GM18868 (cell line): ENCODE measurements at regions not wholly inside any gene's neighbourhood (a gene's known extent, or its start where the extent isn't known, plus 50 kb on each side); places are given as distances from the start of the nearest gene placed in this dataset.
"Not testable (repeated sequence)": the region's sequence is repeated elsewhere in the genome, so short reads cannot be mapped to it uniquely, and the experiment has no call there.

ENCODE experiments used
- ATAC-seq: cut with Tn5 transposase; IDR thresholded peaks from one replicate; pipeline ENCODE4 v1.9.1; 2021; ENCODE audit warnings: mild to moderate bottlenecking, moderate library complexity; ENCODE audit not compliant: unreplicated experiment

GRCh38 chr3:182485301-182485700, 308.0 kb upstream of the ATP11B start:
- ATAC-seq = no peak

GRCh38 chr3:182486463-182486862, 306.8 kb upstream of the ATP11B start:
- ATAC-seq = peak; percentile 59

GRCh38 chr3:182487143-182487542, 306.2 kb upstream of the ATP11B start:
- ATAC-seq = no peak

- ATAC-seq = no peak
These were observed 305.7 kb upstream of the ATP11B start for GRCh38 chr3:182487611-182488010.

GRCh38 chr3:182490596-182491491, 302.5 kb upstream of the ATP11B start:
- ATAC-seq = peak; percentile 62

GRCh38 chr3:182491577-182491976, 301.7 kb upstream of the ATP11B start:
- no peak for ATAC-seq

- ATAC-seq = no peak
These were observed 300.8 kb upstream of the ATP11B start for GRCh38 chr3:182492536-182492935.

GRCh38 chr3:182500289-182500688, 293.0 kb upstream of the ATP11B start:
- no peak for ATAC-seq

GRCh38 chr3:182501856-182502255, 291.4 kb upstream of the ATP11B start:
- peak; percentile 84 for ATAC-seq

- ATAC-seq = no peak
These were observed 289.9 kb upstream of the ATP11B start for GRCh38 chr3:182503401-182503800.

- ATAC-seq = peak; percentile 32
These were observed 284.2 kb upstream of the ATP11B start for GRCh38 chr3:182508919-182509711.

- peak; percentile 57 for ATAC-seq
These were observed 283.4 kb upstream of the ATP11B start for GRCh38 chr3:182509844-182510460.

- ATAC-seq = no peak
These were observed 278.9 kb upstream of the ATP11B start for GRCh38 chr3:182514236-182514964.

- ATAC-seq = peak; percentile 34
These were observed 276.5 kb upstream of the ATP11B start for GRCh38 chr3:182516597-182517336.

GRCh38 chr3:182519569-182519968, 273.7 kb upstream of the ATP11B start:
- ATAC-seq = no peak

GRCh38 chr3:182521339-182521738, 272.0 kb upstream of the ATP11B start:
- peak; percentile 93 for ATAC-seq

GRCh38 chr3:182523424-182523823, 269.9 kb upstream of the ATP11B start:
- ATAC-seq = not testable (repeated sequence)

GRCh38 chr3:182523836-182524235, 269.5 kb upstream of the ATP11B start:
- ATAC-seq = no peak

- no peak for ATAC-seq
These were observed 268.4 kb upstream of the ATP11B start for GRCh38 chr3:182524711-182525401.
